HG03196 (cell line): ENCODE measurements at regions not wholly inside any gene's neighbourhood (a gene's known extent, or its start where the extent isn't known, plus 50 kb on each side); places are given as distances from the start of the nearest gene placed in this dataset.

Experiments used
- ATAC-seq: cut with Tn5 transposase; IDR thresholded peaks from one replicate; pipeline ENCODE4 v1.9.1; 2021; ENCODE audit not compliant: unreplicated experiment

DNA sequence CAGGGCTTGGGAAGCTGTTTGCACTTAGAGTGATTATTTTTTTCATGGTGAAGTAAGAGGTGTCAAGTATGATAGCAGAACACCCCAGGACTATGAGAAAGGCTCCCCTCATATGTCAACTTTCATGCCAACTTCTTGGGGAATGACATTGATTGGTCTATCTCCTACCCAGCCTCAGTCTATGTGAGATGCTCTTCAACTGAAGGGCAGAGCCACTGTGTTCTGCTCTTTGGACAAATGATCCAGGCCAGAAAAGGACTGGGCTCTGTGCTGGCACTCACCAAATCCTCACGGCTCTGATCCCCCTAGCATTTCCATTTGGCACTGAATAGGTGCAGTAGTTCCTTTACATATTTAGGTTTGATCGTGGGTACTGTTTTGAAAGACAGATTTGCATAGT, 151.1 kb downstream of the DMRT2 start:
- no peak for ATAC-seq

DNA sequence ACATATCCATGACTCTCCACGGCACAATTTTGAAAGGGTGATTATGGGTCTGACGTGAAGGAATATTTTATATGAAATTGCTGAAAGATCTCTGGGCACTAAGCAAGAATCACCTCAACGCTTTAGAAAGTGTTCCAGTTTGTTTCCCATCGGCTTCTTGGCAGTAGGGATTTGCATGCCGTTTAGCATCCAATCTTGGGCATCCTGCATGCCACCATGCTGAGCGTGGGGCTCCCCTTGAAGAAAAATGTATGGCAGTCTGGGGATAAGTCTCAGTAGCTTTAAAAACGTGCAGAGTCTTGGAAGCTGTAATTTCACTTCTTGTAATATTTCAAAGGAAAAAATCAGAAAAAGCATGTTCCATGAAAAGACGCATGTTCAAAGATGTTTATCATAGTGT, 151.7 kb downstream of the DMRT2 start:
- no peak for ATAC-seq

DNA sequence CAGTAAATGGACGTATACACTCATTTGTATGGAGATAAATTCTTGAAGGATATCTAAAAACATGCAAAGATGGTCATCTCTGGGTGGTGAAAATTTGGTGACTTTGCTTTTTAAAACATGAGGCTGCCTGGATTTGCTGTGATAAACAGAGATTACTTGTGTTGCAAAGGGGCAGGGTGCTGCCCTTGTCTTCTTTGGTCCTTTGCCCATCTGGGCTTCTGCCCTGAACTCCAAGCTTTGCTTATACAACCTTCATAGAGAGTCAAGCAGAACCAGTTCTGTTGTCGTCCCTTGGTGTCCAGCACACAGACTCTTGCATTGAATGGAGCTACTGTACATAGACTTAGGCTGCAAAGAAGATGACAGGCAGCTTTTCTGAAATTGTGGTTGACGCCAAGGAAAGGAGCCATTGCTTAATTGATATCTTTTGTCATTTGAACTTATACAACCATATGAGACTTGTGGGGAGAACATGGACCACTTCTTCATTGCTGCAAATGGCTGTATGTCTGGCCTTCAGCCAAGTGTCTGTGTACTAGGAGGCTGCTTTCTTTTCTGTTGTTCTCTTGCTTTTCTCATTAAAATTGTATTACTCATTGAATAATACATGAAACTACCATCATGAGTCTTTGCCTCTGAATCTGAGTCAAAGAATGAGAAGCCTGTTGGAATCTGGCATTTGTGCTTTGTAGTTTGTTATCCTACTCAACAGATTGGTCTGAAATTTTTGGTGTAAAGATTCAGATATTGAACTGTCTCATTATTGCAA, 152.5 kb downstream of the DMRT2 start:
- ATAC-seq, result no peak

DNA sequence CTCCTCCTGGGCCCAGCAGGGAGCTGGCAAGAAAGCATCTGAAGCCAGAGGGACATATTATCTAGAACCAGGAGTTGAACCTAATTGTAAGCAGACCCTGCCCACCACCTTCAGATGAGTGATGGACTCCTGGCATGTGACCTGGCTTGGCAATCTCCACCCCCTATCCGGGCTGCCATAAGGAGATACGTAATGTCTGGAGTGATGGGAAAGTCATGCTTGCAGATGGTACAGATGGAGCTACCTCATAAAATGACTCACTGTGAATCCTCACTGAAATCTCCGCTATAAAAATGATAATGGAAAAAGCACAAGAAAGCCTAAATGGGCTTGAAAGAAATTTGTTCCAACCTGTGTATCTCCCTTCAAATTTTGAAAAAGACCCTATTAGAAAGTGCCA, 157.5 kb downstream of the DMRT2 start:
- ATAC-seq, result no peak

DNA sequence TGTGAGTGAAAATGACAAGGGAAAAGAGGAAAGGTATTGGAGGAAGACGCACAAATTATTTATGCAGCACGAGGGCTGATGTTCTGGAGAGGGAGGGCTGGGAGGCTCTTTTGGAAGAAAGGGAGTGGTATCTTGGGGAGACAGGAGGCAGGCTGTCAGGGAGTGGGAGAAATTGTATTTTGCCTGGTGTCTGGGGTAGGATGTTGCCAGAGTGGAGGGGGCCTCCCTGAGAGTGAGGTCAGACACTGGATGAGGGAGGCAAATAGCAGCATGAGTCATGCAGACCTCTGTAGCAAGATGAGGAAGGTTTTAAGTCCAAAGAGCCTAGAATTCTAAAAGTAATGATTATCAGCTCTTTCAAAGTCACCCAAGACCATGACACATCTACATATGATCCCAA, 158.0 kb downstream of the DMRT2 start:
- ATAC-seq, result no peak

DNA sequence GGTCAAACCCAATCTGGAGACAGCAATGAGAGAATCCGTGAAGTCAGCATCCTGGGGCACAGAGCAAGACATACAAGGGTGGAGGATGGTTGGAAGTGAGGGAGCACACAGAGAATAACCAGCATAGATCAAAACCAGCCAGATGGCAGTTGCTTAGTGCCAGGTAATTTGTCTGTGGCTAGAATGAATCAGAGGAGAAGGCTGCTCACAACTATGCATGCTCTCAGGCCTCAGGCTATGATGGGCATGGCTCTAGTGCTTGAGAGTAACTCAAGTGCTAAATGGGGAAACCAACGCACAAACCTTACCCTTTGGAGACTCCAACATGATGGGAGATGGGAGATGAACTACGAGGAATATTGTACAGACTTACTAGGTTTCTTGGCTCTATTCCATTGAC, 160.8 kb downstream of the DMRT2 start:
- ATAC-seq, result no peak

DNA sequence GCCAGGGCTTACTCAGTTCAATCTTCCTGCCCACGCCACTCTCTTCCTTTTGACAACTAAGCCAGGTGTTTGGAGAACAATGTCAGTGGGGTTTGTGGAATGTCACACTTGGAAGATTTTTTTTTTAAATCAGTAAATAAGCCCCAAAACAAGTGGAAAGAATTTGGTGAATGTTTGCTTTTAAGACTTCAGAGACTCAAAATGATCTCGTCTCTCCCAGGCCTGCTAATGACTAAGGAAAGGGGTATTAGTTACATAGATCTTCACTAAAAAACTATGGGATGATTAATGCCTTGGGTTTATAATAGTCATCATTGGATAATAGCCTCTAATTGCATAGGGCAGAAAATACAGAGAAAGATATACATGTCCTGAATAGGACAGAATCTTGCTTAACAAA, 166.4 kb downstream of the DMRT2 start:
- ATAC-seq, result no peak

DNA sequence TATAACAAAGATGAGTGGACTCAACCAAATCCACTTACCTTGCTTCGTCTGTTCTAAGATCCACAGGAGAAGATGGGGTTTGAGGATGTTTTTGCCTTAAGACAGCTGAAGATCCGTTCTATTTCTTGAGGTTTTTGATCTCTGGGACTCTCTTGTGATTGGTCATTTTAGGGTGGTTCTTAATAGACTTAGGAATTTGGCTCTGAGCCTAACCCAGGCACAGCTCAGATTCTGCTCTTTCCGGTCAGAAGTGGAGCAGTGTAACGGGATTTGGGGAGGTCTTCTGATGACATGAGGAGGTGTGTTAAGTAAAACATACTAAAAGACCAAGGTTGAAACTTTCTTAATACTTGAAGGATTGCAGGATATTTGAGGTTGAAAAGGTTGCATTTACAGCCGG, 166.9 kb downstream of the DMRT2 start:
- ATAC-seq, result no peak

DNA sequence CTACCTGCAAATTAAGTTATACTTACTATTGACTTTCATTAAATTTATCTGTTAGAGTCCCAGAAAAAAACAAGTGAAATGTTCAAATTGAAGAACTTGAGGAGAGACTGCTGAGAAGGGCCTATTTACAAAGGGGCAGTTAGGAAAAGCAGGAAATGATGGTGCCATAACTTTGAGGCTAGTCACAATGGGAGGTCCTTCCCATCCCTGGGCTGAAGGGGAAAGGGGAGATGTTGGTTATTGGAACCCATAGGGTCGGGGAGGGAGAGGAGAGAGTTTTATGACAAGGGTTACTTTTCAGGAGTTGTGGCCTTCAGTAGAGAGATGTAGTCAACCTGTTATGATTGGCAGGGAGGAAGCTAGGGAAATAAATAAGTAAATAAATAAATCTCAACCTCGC, 169.1 kb downstream of the DMRT2 start:
- ATAC-seq, result no peak

DNA sequence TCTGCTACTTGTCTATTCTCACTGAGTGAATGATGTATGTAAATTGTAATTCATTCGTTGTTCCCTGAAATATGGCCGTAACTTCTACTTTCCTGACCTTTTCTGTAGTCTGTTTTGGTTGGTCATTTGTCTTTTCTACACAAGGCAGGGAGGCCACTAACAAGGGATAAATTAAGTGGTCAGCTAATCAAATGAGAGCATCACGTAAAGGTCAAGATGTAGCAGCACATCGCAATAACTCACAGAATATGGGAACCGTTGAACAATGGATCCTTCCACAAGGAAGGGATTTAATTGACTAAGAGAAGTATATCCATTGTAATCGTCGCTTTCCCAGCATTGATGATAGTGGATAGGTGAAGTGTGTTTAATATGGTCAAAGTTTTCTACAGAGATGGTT, 171.1 kb downstream of the DMRT2 start:
- no peak for ATAC-seq

DNA sequence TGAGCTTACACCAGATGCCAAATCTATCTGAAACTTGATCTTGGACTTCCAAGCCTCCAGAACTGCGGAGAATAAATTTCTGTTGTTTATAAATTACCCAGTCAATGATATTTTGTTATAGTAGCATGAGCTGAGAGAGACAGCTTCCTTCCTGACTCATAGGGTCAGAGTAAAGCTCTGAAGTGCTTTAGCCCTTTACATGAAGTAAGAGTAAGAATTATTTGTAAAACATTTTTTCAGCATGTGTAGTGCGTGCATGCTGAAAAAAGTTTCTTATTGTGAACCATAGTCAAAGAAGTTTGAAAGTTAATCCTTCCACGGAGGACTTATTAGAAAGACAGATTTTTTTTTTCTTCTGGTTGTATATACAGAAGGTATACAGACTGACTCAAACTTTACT, 172.4 kb downstream of the DMRT2 start:
- no peak for ATAC-seq

DNA sequence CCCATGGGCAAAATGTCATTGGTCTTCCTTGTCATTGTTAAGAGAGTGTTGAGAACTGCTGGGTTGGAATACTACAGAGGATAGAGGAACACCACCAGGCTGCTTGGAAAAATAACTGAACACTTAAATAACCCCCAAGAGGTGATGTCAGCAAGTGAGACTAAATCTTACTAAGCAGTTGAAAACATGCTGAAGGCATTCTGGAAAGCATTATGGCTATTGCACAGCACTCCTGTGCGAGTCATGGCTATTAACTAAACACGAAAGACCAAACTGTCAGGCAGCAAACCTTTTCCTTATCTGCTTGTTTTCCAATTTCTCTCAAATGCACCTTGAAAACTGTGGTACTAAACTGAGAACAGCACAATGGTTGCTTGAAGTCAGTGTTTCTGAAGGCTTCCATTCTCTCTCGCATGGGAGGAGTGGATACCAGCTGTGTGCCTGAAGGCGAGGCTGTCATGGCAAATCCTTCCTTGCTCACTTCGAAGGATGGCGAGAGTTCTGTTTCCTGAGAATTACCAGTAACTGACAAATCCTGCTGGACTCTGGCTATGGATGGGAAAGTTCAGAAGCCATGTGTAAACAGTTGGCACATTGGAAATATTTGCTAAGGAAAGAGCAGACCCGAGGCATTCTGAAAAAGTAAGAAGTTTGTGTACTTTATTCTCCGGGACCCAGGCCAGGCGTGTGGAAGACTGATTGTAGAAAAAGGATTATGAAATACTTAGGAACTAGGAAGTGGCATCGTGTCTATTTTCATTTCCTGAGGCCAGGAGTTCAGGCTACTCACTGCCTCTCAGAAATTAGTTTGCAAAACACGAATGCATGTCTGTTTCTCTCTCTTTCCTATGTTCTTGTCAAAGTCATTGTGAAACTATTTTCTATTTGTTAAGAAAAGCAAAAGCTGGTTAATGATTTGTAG, 182.1 kb downstream of the DMRT2 start:
- ATAC-seq, result no peak

DNA sequence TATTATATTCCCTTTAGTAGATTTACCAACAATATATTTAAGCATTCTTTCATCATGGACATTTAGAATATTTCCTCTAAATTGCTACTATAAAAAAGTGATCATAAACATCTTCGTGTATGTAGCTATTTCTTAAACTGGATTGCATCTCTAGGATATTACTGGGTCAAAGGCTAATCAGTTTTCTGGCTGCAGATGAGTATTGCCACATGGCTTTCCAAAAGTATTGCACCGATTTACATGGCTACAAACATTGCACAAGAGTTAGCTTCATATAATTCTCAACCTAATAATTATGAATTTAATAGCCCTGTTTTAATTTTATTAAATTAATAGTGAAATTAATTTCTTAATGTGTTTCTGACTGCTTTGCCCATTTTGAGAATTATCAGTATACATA, 183.4 kb downstream of the DMRT2 start:
- no peak for ATAC-seq

DNA sequence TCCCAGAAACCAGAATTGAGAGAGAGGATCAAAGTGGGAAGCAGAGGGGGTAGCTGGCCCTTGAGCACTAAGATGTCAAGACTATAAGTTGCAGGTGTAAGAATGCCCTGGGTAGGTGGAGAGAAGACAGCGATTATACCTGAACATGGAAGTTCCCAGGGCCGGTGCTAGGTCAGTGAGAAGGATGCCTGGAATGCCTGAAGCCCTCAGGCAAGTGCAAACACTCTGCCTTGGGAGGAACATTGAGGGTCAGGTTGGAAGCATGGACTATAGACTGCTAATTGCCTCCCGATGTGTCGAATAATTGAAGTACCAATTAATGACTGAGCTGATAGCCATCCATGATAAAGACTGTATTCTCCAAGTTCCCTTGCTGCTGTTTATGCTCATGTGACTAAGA, 185.5 kb downstream of the DMRT2 start:
- no peak for ATAC-seq

DNA sequence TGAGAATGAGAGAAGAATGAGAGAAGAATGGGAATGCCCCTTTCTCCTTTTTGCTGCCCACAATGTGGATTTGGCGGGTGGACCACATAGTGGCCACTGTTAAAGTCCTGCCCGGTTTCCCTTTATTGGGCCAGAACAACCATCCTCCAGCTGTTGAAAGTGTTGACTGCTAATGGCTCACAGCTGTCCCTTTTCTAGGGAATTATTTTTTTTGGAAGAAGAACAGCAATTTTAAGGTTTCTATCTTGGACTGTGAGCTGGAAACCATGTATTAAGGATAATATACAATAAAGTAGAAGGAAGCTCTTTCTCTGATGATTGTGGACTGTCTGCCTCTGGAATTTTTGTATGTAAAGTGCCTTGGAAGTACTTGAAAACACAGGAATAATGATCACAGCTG, 185.9 kb downstream of the DMRT2 start:
- ATAC-seq, result no peak

DNA sequence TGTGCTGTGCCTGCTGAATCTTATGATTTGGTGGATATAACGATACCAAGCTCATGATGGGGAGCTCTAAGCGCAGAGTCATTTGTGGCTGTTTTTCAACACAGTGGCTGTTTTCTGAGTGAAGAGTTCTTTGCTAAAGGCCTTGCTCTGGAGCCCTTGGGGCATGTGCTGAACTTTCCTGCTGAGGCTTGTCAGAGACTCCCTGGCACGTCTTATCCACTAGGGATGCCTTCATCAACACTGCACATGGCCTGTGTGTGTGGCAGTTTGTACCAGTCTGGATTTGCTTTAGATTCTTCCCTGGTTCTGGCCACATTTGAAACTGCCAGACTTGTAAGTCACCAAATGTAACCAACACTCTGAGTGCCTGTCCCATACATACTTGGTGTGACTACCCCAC, 188.2 kb downstream of the DMRT2 start:
- no peak for ATAC-seq

DNA sequence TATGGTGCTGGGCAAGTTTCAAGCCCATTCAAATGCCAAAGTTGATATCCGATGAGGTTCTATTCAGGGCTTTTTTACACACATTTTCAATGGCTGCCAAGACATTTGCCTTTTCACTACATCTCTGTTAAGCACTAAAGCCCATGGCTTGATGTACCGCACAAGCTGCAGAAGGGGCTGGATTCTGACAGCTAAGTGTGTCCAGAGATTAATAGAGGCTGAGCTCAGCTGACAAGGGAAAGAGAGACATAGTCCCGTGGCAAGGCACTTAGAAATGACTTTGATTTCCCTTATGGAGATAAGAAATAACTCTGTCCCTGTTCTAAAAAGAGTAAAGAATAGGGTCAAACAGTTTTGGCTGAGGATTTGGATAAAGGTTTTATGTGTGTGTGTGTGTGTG, 198.6 kb downstream of the DMRT2 start:
- no peak for ATAC-seq

DNA sequence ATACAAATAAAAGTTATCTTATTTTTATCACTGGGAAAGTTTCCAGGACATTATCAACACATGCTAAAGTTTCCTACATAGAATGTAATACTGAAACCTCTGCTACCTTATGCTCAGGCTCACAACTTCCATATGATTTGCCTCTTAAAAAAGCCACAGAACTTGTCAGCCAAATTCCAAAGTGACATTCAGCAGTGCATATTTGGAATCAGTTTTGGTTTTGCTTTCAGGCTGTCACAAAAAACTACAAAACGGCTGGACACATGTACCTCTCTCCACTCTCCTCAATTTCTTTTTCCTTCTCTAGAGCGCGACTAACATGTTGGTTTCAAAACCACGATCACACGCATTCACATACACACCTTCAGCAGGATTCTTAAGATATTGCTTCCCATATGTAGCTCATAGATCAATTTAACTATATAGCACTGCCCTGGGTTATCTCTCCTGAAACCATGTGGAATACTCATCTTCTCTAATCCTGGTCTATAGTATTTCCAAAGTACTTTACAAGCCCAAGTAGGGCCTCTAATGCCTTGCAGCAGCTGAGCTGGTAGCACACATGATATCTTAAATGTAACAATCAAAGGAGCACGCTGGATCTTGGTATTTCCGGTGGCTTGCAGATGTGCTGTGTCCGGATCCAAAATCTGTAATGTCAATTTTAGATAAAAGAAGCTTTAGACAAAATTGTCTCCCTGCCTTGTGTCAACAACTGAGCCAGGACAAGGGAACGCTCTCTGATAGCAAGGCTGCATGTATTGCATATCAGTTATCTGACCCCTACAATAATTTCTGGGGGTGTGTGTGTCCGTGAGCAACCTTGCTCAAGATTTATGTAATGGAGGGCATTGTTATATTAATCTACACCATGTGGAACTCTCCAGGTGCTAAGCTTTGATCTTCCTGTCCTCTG, 203.2 kb downstream of the DMRT2 start:
- no peak for ATAC-seq

DNA sequence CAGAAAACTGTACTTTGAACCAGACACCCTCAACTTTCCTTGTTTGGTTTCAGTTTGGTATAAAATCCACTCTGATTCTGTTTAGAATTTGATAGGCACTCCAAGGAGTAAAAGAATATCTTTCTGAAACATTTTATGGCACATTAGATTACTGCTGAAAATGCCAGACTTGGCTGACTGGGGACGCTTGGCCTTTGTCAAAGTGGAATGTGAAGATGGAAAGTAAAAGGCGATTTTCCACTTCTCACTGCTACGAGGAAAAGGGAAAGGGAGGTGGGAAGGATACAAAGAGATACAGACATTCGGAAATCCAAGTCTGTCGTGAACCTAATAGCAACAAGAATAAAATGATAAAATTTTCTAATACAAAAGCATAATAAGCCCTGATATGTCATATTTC, 203.9 kb downstream of the DMRT2 start:
- ATAC-seq, result no peak

DNA sequence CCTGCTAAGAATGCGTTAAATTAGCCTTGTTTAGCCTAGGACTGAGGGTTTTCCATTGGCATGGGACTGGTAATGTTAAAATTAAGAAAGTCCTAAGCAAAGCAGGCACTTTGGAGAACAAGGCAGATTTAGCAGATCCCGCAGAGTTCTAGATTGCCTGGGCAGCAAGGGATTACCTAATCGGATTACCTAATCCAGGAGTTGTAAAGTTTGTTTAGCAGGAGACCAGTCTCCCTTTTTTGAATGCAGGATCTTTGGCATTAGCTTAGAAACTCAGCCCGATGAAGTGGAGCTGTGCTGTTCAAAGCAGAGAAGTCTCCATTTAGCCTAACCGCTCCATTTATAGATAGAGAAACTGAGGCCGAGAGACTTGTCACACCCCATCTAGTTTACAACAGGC, 206.0 kb downstream of the DMRT2 start:
- ATAC-seq, result no peak

DNA sequence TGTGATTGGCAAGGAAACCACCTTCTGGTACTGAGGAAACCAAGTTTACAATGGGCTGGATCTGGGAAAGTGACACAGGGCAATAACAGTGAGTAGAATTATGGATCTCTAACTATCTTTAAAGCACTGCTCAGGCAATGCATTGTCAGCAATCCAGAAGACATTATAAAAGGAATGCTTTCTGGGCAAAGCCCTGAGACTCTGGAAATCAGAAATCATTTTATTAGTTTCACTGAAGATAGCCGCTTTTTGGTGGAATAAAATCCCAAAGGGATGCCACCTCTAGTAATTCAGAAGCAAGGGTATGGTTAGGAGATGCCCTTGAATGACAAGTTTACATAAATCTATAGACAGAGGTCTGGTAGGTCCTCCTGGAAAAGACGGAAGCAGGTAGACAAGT, 211.1 kb downstream of the DMRT2 start:
- no peak for ATAC-seq
